HG02610 (cell line): ENCODE measurements at regions not wholly inside any gene's neighbourhood (a gene's known extent, or its start where the extent isn't known, plus 50 kb on each side); places are given as distances from the start of the nearest gene placed in this dataset.

Experiments used
- ATAC-seq: cut with Tn5 transposase; IDR thresholded peaks from one replicate; pipeline ENCODE4 v1.9.1; 2021; ENCODE audit warnings: mild to moderate bottlenecking, moderate library complexity; ENCODE audit not compliant: unreplicated experiment

DNA sequence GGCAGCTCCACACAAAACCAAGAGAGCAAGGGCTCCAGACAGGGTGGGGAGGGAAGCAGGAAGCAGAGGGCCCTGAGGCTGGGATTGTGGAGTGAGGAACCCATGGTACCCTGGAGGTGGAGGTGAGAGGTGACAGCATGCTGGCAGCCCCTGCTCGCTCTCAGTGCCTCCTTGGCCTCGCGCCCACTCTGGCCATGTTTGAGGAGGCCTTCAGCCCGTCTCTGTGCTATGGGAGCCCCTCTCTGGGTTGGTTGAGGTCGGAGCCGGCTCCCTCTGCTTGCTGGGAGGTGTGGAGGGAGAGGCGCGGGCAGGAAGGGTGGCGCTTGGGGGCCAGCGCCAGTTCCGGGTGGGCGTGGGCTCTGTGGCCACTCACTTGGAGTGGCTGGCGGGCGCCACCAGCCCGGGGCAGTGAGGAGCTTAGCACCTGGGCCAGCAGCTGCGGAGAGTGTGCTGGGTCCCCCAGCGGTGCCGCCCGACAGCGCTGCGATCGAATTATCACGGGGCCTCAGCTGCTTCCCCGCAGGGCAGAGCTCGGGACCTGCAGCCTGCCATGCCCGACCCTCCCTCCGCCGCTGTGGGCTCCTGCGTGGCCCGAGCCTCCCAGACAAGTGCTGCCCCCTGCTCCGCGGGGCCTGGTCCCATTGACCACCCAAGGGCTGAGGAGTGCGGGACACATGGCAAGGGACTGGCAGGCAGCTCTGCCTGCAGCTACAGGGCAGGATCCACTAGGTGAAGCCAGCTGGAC, 196.0 kb downstream of the DACT1 start:
- no peak for ATAC-seq

DNA sequence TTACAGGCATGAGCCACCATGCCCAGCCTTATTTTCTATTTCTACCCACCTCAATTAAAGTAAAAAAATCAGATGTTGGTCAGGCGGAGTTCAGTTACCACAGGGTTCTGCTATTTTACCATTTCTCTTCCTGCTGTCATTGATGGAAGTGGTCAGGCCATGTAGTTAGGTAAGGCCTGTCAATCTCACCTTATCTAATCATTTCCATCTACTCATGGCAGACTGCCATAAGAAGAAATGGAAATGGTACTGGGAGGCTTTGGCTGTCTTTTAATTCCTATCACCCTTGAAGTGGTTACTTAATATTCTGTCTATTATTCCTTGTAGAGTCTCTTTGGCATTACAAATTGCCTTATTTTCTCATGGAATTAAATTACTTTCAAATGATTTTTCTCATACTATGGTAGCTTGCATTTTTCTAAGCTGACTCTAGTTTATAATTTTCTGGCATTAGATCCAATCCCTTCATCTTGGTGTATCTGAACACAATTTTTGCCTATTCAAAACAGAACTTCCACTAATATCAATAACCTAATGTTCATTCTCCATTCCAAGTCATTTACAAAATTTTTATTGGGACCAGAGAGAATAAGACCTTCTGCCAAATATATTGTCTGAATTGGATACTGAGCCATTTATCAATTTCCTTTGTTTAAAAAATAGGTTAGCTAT, 198.7 kb downstream of the DACT1 start:
- ATAC-seq, result no peak

DNA sequence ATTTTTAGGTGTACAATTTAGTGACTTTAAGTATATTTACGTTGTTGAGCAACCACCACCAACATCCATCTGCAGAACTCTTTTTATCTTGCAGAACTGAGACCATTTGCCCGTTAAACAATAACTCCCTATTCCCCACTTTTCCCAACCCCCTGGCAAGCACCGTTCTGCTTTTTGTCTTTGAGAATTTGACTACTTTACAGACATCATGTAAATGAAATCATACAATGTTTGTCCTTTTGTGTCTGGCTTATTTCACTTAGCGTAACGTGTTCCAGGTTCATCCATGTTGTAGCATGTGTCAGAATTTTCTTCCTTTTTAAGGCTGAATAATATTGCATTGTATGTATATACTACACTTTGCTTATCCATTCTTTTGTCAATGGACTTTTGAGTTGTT, 201.5 kb downstream of the DACT1 start:
- ATAC-seq, result no peak

DNA sequence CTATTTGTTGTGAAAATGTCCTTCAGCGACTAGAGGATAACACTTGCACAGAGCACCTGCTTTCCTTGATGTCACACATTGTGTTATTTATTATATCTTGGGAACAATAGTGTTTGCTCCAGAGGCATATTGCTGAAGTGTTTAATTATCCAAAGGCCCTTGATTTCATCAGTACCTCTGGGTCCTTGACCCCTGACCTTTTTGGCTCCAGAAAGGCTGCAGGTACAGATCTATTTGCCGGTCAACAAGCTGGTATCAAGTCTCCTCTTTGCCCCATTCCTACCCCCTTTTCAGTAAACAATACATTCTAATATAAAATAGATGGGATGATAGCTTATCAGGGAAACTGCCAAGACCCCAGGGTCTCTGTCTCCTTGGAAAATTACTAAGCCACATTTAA, 206.8 kb downstream of the DACT1 start:
- no peak for ATAC-seq

DNA sequence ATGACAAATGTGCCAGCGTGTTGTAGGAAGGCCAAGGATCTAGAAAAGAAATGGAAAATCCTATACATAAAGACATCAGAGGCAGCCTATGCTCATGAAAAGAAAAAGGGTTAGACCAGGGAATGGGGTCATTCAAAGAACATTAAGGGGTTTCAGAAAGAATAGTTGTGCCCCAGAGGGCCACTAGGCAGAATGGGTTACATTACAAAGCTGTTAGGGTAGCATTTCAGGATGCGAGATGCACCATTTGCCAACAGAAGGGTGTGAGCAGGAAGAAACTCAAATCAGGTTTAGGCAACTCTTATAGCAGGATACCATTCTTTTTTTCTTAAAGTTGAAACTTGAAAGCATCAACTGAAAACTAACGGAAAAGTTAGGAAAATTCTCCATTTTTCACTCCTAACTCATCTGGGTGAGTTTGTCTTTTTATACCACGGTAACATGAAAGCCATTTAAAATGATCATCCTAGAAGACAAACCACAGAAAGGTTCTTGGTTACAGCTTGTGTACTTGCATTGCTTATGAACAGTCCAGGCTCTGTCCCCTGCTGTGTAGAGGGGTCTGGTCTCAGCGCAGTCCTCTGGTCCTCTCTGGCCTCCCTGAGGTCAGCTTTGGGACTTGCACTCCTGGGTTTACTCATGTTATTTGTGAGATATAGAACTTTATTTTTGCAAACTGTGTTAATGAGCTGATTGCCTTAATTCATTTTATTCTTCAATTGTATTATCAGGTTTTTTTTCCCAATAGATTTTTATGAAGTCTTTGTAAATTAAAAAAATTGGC, 209.1 kb downstream of the DACT1 start:
- no peak for ATAC-seq

DNA sequence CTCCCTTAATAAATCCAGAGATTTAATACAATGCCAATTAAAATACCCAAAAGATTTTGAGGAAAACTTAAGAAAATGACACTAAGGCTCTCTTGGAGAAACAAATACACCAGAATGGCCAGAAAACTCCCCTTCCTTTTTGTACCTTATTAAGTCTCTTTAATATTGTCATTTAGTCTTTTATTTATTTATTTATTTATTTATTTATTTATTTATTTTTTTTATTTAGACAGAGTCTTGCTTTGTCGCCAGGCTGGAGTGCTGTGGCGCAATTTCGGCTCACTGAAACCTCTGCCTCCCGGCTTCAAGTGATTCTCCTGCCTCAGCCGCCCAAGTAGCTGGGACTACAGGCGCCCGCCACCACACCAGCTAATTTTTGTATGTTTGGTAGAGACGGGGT, 210.6 kb downstream of the DACT1 start:
- ATAC-seq, result no peak

DNA sequence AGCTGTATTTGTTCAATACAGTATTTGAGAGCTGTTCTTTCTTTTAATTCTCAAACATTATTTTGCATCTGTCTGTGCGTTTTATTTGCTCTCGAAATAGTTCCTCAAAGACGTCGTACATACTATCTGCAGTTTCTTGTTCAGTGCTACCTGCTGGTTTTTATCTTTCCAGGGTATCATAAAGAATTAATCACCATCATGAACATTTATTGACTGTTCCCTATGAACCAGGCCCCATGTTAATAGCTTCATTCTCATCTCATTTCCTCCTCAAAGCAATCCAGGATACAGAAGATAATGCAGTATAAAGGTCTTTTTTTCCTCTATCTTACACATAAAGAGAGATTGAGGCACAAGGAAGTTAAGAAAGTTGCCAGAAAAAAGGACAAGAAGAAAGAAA, 211.8 kb downstream of the DACT1 start:
- no peak for ATAC-seq

DNA sequence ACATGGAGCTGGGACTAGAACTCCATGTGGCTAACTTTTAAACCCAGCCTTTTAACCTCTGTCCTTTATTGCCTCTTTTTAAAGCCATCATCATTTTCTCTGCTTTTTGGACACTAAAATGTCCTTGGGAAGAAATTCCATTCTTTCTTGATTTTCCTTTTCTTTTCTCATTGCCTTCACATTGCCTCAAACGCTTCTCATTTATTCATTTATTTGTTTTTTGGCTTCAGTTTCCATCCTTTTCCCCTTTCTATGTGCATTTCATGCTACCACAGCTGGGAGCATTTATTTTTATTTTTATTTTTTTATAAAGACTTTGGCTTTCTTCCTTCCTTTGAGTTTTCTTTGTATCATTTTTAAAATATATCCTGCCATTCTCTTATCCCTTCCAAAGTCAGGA, 212.2 kb downstream of the DACT1 start:
- no peak for ATAC-seq

DNA sequence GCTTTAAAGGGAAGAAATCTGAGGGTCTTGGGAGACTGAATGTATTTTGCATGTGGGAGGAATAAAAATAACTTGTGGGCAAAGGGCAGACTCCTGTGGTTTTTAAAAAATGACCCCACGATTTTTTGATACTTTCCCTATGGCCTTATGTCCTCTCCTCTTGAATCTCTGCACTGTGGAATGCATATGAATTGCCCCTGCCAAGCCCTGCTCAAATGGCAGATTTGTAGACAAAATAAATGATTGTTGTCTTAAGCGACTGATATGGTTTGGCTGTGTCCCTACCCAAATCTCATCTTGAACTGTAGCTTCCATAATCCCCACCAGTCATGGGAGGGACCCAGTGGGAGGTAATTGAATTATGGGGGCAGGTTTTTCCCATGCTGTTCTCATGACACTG, 223.8 kb downstream of the DACT1 start:
- ATAC-seq, result no peak

DNA sequence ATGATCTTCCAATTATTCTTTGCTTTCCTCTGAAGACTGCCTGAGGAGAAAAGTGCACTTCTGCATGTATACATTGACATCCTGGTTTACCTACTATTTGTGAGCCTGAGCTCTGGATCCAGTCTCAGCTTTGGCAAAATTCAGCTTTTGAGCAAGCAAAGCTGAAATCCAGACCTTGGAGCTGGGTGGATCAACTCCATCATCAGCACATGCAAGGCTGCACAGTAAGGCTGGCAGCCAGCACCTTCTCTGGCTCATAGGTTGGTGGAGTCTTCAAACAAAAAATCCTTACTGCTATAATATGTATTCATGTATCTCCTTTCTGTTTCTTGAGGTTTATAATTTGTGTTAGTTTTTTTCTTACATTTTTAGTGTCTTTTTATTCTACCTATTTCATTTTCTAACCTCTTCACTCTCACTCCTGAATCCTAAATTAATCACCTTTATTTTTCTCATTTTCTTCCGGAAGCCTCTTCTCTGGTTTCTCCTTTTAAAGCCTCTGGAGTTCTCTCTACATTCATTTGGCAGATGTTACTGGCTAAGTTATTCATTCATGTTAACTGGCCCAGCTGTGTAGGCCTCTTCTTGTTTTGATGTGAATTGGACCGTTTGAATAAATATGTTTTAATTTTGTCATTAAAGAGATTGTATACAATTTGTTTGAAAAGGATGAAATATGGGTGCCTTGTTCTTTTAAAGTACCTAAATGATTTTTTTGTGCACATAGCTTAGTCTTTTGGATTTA, 224.8 kb downstream of the DACT1 start:
- no peak for ATAC-seq

DNA sequence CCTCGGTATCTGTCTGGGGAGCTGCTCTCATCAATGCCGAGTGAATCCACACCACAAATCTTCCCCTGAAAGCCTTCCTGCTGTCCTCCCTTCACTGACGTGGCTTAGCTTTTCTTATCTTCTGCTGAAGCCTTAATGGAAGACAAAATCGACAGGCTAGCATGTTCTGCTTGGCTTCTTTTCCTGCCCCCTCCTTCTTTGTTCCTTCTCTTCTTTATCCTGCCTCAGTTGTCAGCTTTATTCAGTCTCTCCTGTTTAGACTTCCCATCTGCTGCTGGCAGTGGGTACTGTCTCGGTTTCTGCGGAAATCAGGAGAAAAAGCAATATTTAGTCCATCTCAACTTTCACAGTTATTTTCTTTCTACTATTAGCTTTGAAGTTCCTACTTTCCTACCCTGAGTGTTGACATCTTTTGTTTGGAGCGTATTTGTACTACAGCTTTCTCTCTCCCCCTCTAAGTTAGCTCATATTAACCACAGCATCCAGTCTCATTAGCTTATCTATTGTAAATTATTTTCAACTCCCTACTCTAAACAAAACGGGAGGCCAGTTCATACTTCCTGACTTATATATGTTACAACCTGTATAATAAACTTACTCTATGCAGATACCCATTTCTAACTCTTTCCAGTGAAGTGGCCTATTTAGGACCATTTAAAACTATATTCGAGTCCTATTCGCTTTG, 226.0 kb downstream of the DACT1 start:
- ATAC-seq, result no peak

DNA sequence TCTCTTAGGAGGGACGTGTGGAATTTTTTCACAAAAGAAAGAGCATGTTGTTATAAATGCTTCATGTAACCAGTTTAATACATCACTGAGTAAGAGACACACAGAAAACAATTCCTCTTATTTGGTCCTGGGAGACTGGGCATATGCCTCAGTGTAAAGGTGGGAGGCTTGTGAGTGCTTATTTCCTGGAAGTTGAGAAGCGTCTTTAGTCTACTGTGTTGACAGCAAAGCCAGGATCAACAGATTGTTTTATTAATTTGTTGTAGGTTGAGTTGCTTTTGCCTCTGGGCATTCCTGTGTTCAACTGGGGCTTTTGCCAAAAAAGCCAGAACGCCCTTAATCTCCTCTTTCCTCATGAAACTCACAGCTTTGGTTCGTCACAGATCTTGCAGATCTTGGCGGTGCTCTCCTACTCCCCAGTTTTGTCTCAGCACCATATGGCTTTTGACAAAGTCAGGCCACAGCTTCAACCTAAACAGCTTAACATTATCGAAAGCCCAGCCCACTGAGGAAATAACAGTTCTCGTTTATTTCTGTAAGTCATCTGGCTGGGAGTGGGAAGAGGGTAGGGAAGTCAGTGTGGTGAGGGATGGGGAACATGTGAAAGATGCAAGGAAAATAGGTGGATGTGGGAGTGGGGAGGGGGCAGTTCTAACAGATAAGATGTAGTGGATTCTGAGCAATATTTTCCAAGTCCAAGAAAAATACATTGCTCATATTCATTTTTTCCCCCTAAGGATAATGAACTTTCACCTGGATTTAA, 227.2 kb downstream of the DACT1 start:
- ATAC-seq, result no peak

DNA sequence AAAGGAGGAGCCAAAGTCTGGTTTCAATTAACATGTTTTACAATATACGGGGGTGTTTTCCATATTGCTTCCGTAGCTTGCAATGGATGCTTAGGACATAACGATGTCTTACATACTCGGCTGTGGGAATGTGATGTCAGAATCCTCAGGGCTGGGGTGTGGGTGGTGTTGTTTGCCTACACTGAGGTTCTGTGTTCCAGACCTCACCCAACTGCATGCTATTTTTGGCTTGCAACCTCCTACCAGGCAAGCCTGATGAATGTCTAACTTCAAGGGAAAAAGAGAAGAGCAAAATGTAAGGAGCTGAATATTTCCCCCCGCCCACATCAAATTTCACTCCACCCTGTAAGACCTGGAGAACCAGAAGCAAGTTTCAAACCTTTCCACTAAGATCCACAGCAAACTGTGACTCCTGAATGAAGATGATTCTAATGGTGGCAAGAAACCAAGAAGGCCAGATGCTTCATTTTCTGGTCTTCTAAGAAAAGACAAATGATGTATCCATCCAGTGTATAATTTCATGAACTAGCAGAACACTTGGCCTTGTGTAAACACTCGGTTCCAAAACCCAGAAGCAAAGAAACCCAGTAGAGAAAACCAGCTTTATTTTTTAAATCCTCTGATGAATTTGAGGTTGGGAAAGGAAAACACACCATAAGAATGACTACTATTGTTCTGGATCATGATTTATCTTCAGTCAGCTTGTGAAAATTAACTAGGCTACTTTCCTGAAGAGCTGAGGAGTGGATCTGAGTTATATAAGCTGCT, 227.9 kb downstream of the DACT1 start:
- ATAC-seq, result no peak

DNA sequence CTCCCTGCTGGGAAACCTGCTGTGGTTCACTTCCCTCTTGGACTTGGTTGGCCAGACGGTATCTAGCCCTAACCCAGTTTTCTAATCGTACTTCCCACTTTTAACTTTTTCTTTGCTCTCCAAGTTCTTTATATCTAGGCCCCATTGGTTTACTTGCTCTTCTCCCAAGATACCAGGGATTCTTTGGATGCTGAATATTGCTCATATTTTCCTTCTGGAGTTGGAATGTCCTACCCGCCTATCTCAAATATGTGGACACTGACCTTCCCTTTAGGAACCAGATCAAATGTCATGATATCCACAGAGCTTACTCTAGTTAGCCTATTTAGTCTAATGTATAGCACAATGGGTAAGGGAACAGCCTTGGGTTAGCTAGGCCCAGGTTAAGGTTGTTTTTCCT, 228.6 kb downstream of the DACT1 start:
- ATAC-seq, result no peak

DNA sequence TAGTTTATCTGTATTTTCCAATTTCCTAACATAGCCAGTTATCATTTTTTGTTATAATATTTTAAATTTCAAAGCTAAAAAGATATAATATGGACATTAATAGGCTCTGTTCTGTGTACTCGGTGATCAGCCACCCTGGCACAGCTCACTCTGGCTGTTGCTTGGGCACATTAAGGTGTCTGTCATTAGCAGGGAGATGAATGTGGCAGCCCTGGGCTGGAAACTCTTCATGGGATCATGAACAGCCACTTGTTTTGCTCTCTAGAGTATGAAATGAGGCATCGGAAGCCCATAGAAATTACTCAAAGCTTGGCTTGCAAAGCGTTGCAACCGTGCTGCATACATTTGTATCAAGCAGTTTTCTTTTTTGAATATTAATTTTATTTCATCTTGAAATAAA, 233.2 kb downstream of the DACT1 start:
- no peak for ATAC-seq

DNA sequence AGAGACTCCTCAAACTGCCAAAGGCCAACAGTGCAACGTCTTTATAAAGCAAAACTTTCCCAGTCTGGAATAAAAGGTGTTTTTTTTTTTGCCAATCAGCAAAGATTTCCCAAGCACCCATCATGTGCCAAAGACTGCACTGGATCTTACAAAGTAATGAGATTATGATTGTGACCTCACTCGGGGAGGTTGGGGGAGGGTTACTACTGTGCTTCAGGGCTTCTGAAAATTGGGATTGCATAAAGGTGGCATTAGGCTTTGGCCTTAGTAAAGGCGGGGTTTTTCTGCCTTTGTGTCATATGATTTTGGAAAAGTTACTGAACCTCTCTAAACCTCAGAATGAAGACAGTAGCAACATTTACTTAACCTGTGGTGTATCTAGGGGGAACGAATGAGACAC, 233.8 kb downstream of the DACT1 start:
- no peak for ATAC-seq

DNA sequence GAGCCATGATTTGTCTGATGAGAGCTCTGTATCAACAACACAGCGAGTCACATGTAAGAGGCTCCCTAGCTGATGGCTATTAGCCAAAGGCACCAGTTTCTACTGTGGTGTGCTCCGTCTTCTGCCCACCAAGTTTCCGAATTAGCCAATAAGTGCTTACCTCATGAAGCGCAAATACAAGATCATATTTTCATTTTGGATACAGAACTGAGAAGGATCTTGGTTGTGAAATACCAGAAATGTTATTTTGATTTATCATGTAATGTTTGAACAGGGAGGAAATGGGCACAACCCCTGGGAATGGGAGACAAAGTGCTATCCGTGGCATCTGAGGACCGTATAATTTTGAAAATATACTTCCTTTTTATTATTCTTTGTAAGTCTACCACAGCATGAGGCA, 234.3 kb downstream of the DACT1 start:
- no peak for ATAC-seq

DNA sequence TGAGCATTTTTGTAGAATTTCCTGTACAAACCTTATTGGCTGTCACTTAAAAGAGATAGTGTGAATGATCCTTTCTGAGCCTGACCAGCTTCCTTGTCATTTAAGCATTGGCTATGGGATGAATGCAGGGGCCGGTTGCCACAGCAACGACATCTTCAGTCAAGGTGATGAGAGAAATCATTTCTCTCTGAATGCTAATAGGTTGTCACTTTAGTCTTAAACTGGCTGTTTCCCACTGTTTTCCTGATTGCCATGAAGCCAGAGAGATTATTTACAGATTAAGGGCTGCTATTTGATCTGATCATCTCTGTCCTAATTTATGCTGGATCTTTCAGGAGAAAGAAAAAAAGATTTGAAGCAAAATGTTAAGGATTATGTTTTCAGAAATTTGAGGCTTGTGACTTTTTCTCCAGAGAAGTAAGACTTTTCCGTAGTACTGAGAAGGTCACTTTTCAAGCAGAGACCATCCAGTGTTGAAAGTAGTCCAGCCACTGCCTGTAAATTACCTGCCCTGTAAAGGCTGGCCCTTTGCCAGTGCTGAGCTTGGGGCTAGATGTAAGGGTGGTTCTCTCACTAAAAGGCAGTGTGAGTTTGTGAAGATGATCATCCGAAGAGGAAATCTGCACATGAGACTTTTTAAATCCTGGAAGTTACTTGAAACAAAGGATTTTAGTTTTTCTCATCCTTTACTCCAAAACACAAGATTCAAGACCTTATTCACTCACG, 235.6 kb downstream of the DACT1 start:
- ATAC-seq, result no peak

DNA sequence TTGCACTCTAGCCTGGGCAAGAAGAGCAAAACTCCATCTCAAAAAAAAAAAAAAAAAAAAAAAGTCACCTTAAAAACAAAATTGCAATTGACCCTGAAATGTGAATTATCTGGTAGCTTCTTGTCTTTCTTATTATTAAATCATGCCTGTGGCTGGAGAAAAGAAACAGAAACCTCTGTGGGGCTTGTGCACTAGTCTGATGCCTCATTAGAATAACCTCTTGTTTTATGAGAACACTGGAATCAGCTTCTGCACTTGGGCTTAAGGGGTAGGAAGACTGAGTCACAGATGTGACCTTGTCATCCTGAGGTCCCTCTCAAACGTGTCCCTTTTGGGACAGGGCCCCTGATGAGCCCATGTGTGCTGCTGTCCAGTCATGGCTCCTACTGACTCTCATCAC, 237.9 kb downstream of the DACT1 start:
- no peak for ATAC-seq
